HL-60 (cell line): ENCODE measurements at regions not wholly inside any gene's neighbourhood (a gene's known extent, or its start where the extent isn't known, plus 50 kb on each side); places are given as distances from the start of the nearest gene placed in this dataset.

ENCODE experiments used
- GABPA ChIP-seq: IDR thresholded peaks from 2 replicates; pipeline ENCODE4 v1.6.1; 2012; ENCODE audit warnings: low read depth
- POLR2AphosphoS5 ChIP-seq: IDR thresholded peaks from 2 replicates; pipeline ENCODE4 v1.6.1; 2012; ENCODE audit warnings: low read depth
- TF ChIP-seq, protein P1 (sequence below): IDR thresholded peaks from one replicate; pipeline ENCODE4 v1.5.1; 2011; ENCODE audit warnings: low read length, control low read depth, inconsistent platforms; ENCODE audit not compliant: insufficient read depth
- TF ChIP-seq, protein P2 (sequence below): IDR thresholded peaks from 2 replicates; pipeline ENCODE4 v1.6.1; 2012; ENCODE audit warnings: low read depth; ENCODE audit not compliant: insufficient replicate concordance

DNA sequence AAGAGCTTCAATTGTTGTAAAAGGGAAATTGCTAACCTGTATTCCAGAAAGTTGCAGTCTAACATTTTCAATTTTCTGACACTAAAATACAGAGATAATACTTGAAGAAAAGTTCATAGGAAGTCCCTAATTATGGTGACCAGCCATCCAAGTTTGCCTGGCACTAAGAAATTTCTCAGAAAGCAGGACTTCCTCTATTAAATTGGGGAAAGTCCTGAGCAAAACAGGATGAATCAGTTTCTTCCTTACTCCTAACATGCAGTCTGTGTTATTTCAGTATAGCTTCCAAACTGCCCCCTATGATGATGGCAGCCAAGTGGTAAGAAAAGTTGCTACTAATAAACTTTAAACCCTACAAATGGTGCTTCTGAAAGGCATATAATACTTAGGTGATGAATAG is 133.5 kb upstream of the SGO1 start:
- TF ChIP-seq POLR2AphosphoS5 (no peak), GABPA (no peak)
- TF ChIP-seq, protein P1, sequence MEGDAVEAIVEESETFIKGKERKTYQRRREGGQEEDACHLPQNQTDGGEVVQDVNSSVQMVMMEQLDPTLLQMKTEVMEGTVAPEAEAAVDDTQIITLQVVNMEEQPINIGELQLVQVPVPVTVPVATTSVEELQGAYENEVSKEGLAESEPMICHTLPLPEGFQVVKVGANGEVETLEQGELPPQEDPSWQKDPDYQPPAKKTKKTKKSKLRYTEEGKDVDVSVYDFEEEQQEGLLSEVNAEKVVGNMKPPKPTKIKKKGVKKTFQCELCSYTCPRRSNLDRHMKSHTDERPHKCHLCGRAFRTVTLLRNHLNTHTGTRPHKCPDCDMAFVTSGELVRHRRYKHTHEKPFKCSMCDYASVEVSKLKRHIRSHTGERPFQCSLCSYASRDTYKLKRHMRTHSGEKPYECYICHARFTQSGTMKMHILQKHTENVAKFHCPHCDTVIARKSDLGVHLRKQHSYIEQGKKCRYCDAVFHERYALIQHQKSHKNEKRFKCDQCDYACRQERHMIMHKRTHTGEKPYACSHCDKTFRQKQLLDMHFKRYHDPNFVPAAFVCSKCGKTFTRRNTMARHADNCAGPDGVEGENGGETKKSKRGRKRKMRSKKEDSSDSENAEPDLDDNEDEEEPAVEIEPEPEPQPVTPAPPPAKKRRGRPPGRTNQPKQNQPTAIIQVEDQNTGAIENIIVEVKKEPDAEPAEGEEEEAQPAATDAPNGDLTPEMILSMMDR = no peak
- TF ChIP-seq, protein P2, sequence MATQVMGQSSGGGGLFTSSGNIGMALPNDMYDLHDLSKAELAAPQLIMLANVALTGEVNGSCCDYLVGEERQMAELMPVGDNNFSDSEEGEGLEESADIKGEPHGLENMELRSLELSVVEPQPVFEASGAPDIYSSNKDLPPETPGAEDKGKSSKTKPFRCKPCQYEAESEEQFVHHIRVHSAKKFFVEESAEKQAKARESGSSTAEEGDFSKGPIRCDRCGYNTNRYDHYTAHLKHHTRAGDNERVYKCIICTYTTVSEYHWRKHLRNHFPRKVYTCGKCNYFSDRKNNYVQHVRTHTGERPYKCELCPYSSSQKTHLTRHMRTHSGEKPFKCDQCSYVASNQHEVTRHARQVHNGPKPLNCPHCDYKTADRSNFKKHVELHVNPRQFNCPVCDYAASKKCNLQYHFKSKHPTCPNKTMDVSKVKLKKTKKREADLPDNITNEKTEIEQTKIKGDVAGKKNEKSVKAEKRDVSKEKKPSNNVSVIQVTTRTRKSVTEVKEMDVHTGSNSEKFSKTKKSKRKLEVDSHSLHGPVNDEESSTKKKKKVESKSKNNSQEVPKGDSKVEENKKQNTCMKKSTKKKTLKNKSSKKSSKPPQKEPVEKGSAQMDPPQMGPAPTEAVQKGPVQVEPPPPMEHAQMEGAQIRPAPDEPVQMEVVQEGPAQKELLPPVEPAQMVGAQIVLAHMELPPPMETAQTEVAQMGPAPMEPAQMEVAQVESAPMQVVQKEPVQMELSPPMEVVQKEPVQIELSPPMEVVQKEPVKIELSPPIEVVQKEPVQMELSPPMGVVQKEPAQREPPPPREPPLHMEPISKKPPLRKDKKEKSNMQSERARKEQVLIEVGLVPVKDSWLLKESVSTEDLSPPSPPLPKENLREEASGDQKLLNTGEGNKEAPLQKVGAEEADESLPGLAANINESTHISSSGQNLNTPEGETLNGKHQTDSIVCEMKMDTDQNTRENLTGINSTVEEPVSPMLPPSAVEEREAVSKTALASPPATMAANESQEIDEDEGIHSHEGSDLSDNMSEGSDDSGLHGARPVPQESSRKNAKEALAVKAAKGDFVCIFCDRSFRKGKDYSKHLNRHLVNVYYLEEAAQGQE = no peak
